ENCODE measurements at regions not wholly inside any gene's neighbourhood (a gene's known extent, or its start where the extent isn't known, plus 50 kb on each side); places are given as distances from the start of the nearest gene placed in this dataset.

DNA sequence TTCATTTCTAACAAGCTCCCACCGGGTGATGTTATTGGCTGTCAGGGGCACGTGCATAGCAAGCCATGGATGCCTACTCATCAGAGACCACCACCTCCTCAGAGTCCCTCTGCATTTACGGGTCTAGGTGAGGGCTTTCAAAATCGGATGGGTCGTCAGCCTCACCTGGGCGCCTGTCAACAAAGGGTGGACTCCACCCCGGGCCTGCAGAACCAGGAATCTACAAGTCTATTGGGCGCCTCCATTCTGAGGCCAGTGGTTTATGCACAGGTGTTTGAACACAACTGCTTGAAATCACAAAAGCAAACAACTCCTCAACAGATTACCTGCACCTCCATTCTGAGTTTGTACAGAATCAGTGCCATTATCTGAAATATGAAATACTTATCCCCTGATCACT, 318.9 kb downstream of the PTTG2 start:
- Histone ChIP-seq H3K27ac (no peak overlapping the region), H3K4me1 (peaks cover 0 to 11% (median 0%) of the 10 kb centered on the region in 10 experiments; a peak in 4 of 20 replicates), H3K9ac (no peak overlapping the region), H4K20me1 (no peaks in the 10 kb centered on the region), H3K36me3 (no peaks in the 10 kb centered on the region), H3K27me3 (no peaks in the 10 kb centered on the region), H3K4me2 (no peak overlapping the region), H3K9me3 (replicated peaks in 1 of 11) (peaks cover 0 to 11% (median 7%) of the 10 kb centered on the region in 11 experiments; a peak in 8 of 22 replicates), H3K4me3 (no peak overlapping the region)
- TF ChIP-seq Cebpa-rat (IDR thresholded peaks at IDR 0.05): no peak

DNA sequence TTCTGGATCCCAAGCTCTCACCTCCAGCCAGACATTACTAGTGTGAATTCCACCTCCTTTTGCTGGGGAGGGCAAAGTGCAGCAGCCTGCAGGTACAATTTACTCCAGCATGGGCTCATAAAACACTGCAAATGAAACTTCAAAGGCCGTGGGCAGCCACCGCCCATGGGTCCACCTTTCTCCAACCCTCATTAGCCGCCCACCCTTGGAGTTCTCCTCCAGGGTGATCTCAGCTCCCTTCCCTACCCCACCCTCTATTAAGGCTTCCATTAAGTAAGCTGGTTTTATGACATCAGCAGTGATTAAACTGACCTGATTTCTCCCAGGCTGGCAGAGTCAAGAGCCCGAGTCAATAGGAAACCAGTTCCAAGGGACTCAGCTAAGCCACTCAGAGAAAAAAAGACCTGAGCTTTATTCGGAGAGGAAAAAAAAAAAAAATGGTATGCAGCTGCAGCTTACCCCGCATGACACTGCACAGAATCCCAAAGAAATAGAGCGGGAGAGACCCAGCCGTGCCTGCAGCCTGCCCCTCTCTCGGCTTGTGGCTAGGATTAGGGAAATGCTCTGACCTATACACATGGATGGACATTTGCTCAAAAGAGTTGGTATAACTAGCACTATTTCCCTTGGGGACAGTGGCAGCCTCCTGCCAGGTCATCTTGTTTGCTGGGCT, 319.6 kb downstream of the PTTG2 start:
- Histone ChIP-seq H4K20me1 (no peaks in the 10 kb centered on the region), H3K9me3 (replicated peaks in 1 of 11) (peaks cover 0 to 11% (median 7%) of the 10 kb centered on the region in 11 experiments; a peak in 8 of 22 replicates), H3K27me3 (no peaks in the 10 kb centered on the region), H3K4me2 (no peak overlapping the region), H3K4me1 (0 out of 20 replicates have a peak, but pooled peaks cover 0 to 4% (median 0%) of the 10 kb centered on the region in 10 experiments), H3K4me3 (no peak overlapping the region), H3K9ac (no peak overlapping the region), H3K27ac (no peak overlapping the region), H3K36me3 (no peaks in the 10 kb centered on the region)
- TF ChIP-seq Cebpa-rat (IDR thresholded peaks at IDR 0.05): no peak

DNA sequence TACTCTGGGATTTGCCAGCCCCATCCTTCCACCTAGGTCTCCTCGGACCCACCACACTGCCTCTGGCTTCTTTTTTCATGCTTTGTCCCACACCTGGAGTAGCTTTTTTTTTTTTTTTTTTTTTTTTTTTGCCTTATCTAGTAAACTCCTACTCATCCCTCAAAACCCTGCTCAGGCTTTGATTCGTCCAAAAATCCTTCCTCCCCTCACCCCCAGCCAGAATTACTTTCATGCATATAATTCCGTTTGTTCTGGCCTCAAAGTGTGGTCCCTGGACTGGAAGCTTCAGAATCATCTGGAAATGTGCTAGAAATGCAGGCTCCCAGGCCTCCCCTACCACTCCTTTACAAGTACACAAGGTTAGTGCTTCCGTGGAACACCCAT, 320.1 kb downstream of the PTTG2 start:
- Histone ChIP-seq H4K20me1 (no peaks in the 10 kb centered on the region), H3K9ac (no peak overlapping the region), H3K9me3 (replicated peaks in 1 of 11) (peaks cover 0 to 11% (median 7%) of the 10 kb centered on the region in 11 experiments; a peak in 8 of 22 replicates), H3K4me2 (no peak overlapping the region), H3K4me1 (0 out of 20 replicates have a peak, but pooled peaks cover 0 to 4% (median 0%) of the 10 kb centered on the region in 10 experiments), H3K27me3 (no peaks in the 10 kb centered on the region), H3K27ac (no peak overlapping the region), H3K4me3 (no peak overlapping the region), H3K36me3 (no peaks in the 10 kb centered on the region)
- TF ChIP-seq Cebpa-rat (IDR thresholded peaks at IDR 0.05): no peak

DNA sequence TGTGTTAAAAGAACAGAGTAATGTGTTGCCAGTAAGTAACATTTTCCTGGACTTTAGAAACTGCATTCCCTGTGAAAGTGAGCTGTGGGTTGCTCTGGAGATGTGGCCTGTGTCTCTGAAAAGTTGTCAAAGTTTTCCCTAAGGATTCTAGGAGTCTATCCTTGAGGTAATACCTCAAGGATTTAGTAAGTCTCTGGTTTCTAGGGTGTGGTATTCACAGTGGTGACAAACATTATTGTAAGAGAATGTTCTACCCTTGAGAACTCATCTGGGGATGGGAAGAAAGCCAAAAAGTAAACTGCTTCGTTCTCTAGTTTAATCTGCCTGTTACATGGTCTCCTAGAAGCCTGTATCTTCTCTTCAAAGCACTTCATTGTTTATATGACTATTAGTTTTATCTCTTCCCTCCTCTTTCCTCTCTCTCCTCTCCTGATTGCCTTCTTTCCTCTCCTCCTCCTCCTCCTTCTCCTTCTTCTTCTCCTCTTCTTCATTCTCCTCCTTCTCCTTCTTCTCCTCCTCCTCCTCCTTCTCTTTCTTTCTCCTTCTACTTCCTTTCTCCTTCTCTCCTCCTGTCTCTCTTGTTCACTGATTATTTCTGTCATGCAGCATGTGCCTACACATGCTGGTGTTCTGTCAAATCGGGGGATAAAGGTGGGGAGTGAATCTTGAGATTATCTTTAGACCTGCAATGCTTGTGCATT, 321.3 kb downstream of the PTTG2 start:
- Histone ChIP-seq H3K27me3 (no peaks in the 10 kb centered on the region), H3K9ac (no peak overlapping the region), H4K20me1 (no peaks in the 10 kb centered on the region), H3K4me2 (no peak overlapping the region), H3K27ac (no peak overlapping the region), H3K4me1 (0 out of 20 replicates have a peak, but pooled peaks cover 0 to 4% (median 0%) of the 10 kb centered on the region in 10 experiments), H3K36me3 (no peaks in the 10 kb centered on the region), H3K9me3 (replicated peaks in 1 of 11) (peaks cover 0 to 11% (median 7%) of the 10 kb centered on the region in 11 experiments; a peak in 8 of 22 replicates), H3K4me3 (no peak overlapping the region)
- no peak for TF ChIP-seq Cebpa-rat (IDR thresholded peaks at IDR 0.05)

DNA sequence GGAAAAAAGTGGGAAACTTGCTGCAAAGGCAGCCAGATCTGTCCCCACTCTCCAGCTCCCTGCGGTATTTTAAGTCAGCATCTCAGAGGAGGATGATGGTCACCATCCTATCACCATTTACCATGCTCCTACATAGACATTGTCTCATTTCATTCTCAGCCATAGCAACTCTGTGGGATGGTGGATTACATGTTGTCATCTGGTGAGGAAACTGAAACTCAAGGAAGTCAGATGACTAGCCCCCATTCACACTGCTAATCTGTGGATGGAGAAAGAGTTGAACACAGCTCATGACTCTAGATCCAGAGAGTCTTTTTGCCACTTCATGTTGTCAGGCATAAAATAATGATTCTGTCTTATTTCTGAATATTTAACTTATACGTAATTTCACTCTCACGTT, 323.5 kb downstream of the PTTG2 start:
- Histone ChIP-seq H3K4me2 (0 out of 22 replicates have a peak overlapping the region, but pooled peaks of 1 of the 11 experiments have one; percentile 1), H4K20me1 (no peaks in the 10 kb centered on the region)

DNA sequence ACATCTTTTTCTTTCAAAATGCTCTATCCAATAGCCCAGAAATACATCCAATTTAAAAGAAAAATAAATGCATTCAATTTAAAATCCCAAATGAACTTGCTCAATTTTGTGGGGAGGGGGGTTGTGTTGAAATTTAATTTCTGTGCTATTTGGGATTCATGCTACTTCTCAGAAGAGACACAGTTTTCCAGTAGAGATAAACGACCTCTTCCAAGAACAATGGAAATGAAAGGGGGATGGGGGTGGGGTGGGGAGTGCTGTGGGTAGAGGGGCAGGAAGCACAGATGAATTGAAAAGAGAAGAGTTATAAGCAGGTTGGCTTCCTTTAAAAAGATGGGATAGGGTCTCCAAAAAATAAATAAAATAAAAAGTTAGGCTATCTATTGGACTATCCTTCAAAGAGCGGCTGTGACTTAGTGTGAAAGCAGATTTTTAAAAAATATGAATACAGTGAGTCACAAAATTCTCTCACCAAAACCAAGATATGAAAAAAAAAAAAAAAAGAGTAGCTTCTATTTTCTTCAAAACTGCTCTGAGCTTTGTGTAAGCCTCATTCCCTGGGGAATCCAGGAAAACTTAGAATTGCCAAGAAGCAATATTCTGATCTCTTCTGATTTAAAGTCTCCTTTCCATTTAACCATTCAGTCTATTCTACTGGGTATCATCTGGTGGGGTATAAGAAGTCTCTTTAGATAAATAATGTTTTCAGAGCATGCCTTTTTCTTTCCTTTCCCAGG, 324.3 kb downstream of the PTTG2 start:
- no peak overlapping the region for H3K27ac ChIP-seq
- no peaks in the 10 kb centered on the region for H3K27me3 ChIP-seq
- H3K4me1 ChIP-seq: 0 out of 20 replicates have a peak, but pooled peaks cover 0 to 4% (median 0%) of the 10 kb centered on the region in 10 experiments
- no peak overlapping the region for H3K9ac ChIP-seq
- TF ChIP-seq Cebpa-rat (IDR thresholded peaks at IDR 0.05): no peak
- no peaks in the 10 kb centered on the region for H3K9me3 ChIP-seq (replicated peaks in 1 of 11)
- no peak overlapping the region for H3K4me2 ChIP-seq
- no peak overlapping the region for H3K4me3 ChIP-seq
- H4K20me1 ChIP-seq: no peaks in the 10 kb centered on the region
- no peaks in the 10 kb centered on the region for H3K36me3 ChIP-seq

More for the DNA sequence above, 323.5 kb downstream of the PTTG2 start:
- H3K9ac ChIP-seq: no peak overlapping the region
- no peaks in the 10 kb centered on the region for H3K27me3 ChIP-seq
- no peaks in the 10 kb centered on the region for H3K9me3 ChIP-seq (replicated peaks in 1 of 11)
- H3K27ac ChIP-seq: no peak overlapping the region
- H3K4me1 ChIP-seq: 0 out of 20 replicates have a peak, but pooled peaks cover 0 to 4% (median 0%) of the 10 kb centered on the region in 10 experiments
- H3K4me3 ChIP-seq: no peak overlapping the region
- TF ChIP-seq Cebpa-rat (IDR thresholded peaks at IDR 0.05): no peak
- H3K36me3 ChIP-seq: no peaks in the 10 kb centered on the region

DNA sequence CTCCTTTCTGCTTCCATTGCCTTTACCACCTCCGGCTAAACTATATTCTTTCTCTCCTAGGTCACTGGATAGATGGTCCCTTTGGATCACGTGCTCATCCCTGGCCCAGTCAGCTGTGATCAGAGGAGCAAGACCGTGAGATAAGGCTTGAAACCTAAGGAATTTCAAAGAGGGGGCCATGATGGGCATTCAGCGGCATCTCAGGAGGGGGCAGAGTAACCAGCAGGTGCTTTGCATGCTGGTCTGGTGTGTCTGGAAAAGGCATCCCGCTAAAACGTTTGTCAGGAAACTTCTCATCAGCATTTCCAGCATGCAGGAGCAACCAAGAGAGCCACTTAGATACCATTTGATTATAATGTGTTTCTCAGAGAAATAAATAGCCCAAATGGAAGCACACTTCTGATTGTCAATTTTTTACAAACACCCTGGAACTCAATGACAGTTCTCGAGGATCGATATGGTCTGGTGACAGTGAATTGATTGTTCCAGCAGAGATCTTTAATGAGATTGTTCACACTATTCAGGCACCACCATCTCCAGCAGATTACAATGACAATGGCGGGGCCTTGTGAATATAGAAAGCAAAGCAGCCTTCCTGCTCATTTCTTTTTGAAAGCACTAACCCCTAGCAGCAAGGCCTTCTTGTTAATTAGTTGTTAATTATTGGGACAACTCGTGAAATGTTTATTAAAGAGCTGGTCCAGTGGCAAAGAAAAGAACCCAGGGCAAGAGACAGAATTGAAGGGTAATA, 327.1 kb downstream of the PTTG2 start:
- H3K4me1 ChIP-seq: 0 out of 20 replicates have a peak, but pooled peaks cover 0 to 7% (median 0%) of the 10 kb centered on the region in 10 experiments

DNA sequence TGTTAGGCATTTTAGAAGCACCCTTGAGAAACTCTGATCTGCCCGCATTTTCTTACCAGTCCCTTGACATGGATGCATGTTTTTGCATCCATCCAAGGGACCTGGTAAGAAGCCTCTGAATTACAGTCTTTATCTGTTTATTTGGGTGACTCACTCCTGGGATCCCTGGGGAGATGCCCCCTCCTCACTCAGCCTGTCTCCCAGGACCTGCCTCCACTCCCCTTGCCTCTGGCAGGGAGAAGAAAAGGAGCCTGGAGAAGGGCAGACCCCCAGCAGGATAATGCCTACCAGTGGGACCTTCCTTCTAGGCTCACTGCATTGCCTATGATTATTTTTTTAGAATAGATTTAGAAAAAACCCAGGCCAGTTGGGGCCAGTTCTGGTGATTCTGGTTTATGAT, 329.4 kb downstream of the PTTG2 start:
- Histone ChIP-seq H3K4me2 (no peak overlapping the region), H3K4me3 (no peak overlapping the region), H3K4me1 (0 out of 20 replicates have a peak, but pooled peaks cover 0 to 4% (median 0%) of the 10 kb centered on the region in 10 experiments), H3K27me3 (no peaks in the 10 kb centered on the region), H3K9ac (no peak overlapping the region), H3K36me3 (no peaks in the 10 kb centered on the region), H3K9me3 (replicated peaks in 1 of 11) (peaks cover 18 to 34% (median 31%) of the 10 kb centered on the region in 11 experiments), H4K20me1 (no peaks in the 10 kb centered on the region), H3K27ac (no peak overlapping the region)
- no peak for TF ChIP-seq Cebpa-rat (IDR thresholded peaks at IDR 0.05)

More for the DNA sequence above, 327.1 kb downstream of the PTTG2 start:
- H3K9me3 ChIP-seq (replicated peaks in 1 of 11): peaks cover 0 to 11% (median 9%) of the 10 kb centered on the region in 11 experiments; a peak in 14 of 22 replicates
- no peaks in the 10 kb centered on the region for H3K27me3 ChIP-seq
- no peaks in the 10 kb centered on the region for H4K20me1 ChIP-seq
- no peak overlapping the region for H3K27ac ChIP-seq
- H3K9ac ChIP-seq: no peak overlapping the region
- no peak for TF ChIP-seq Cebpa-rat (IDR thresholded peaks at IDR 0.05)
- no peak overlapping the region for H3K4me3 ChIP-seq
- H3K36me3 ChIP-seq: no peaks in the 10 kb centered on the region
- no peak overlapping the region for H3K4me2 ChIP-seq
